ENCODE measurements at regions not wholly inside any gene's neighbourhood (a gene's known extent, or its start where the extent isn't known, plus 50 kb on each side); places are given as distances from the start of the nearest gene placed in this dataset.

DNA sequence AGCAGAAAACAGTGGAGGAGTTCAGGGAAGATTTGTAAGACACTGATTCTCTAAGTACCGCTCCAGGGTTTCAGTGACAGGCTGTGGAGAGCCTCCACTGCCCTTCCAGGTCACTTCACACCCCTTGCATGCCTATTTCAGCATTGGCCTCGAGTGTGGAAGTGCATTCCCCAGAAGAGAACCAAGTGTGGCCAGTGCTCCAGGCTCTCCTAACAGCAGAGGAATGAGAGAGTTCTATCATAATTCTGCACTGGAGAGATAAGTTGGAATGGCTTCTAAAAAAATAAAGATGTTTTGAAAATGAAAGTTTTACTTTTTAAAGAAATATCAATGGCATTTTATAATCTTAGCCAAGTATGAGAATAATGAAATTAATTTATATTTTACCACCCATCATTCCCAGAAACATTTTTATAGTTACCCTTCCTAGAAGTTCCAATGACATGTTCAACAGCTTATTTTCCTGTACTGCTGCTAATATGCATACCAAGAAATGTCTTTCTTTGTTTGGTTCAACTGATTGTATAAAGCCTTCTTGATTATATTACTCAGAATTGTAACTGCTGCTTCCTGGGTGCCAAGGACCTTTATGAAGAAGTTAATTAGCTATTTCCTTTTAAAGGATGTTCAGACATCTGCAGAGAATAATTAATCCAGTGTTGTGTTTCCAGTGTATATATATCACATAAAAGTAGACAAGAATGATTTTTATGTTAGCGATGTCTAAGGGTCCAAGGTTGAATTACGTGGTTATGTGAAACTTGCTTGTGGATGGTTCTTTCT, 61.0 kb upstream of the SERPINE2 start:
- TF ChIP-seq, protein P1, sequence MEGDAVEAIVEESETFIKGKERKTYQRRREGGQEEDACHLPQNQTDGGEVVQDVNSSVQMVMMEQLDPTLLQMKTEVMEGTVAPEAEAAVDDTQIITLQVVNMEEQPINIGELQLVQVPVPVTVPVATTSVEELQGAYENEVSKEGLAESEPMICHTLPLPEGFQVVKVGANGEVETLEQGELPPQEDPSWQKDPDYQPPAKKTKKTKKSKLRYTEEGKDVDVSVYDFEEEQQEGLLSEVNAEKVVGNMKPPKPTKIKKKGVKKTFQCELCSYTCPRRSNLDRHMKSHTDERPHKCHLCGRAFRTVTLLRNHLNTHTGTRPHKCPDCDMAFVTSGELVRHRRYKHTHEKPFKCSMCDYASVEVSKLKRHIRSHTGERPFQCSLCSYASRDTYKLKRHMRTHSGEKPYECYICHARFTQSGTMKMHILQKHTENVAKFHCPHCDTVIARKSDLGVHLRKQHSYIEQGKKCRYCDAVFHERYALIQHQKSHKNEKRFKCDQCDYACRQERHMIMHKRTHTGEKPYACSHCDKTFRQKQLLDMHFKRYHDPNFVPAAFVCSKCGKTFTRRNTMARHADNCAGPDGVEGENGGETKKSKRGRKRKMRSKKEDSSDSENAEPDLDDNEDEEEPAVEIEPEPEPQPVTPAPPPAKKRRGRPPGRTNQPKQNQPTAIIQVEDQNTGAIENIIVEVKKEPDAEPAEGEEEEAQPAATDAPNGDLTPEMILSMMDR (IDR thresholded peaks at IDR 0.05): no peak
- TF ChIP-seq EZH2phosphoT487 (IDR thresholded peaks at IDR 0.05): no peak
